OCI-LY1 (cell line): ENCODE measurements at regions not wholly inside any gene's neighbourhood (a gene's known extent, or its start where the extent isn't known, plus 50 kb on each side); places are given as distances from the start of the nearest gene placed in this dataset.

Experiments used
- CTCF ChIP-seq: fragments of 200-600 bp; sonication (generic), shearing (Covaris generic); IDR thresholded peaks from 2 replicates; pipeline ENCODE4 v1.5.1; 2017; ENCODE audit warnings: mild to moderate bottlenecking, antibody characterized with exemption, low read length, moderate library complexity, mixed read lengths
- EZH2 ChIP-seq: fragments of 200-600 bp; sonication (generic), shearing (Covaris generic); IDR thresholded peaks from 2 replicates; pipeline ENCODE4 v1.8.0; 2017; ENCODE audit warnings: borderline replicate concordance, mixed run types, mild to moderate bottlenecking, antibody characterized with exemption, low read length, moderate library complexity, mixed read lengths

DNA sequence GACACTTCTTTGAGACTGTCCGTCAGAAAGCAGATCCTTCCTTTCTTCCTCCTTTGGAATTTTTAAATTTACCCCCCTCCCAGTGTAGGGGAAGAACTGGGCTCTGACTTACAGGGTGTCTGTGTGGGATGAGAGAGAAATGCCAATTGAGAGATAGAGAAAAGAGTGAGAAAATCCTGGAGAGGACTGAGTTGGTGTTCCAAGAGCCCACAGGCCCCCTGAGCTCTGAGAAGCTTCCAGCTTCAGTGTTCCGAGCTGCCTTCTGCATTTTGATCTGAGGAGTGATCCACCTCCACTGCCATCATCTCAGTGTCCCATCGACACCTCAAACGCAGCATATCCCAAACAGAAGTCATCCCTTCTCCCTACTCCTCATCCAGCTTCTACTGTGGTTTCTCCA, 70.7 kb upstream of the GRK3 start:
- TF ChIP-seq CTCF (no peak), EZH2 (no peak)
